ENCODE measurements at regions not wholly inside any gene's neighbourhood (a gene's known extent, or its start where the extent isn't known, plus 50 kb on each side); places are given as distances from the start of the nearest gene placed in this dataset.
"Not testable (repeated sequence)": the region's sequence is repeated elsewhere in the genome, so short reads cannot be mapped to it uniquely, and the experiment has no call there.

GRCh38 chr7:156397249-156397648 is 243.3 kb upstream of the RNF32 start:
- H3K4me3 ChIP-seq (ENCODE audit: low read depth in 1 of 2, low read length in 2 of 2): no peak overlapping the region
- H3K36me3 ChIP-seq (ENCODE audit: control insufficient read depth in 1 of 2, insufficient read depth in 2 of 2, low read length in 2 of 2): no peaks in the 10 kb centered on the region
- H3K27me3 ChIP-seq (ENCODE audit: low read depth, low read length): no peaks in the 10 kb centered on the region

GRCh38 chr7:156389116-156389692 is 251.4 kb upstream of the RNF32 start:
- Histone ChIP-seq H3K27ac (ENCODE audit: low read length) (no peak overlapping the region), H3K36me3 (ENCODE audit: control insufficient read depth in 1 of 2, insufficient read depth in 2 of 2, low read length in 2 of 2) (no peaks in the 10 kb centered on the region), H3K9me3 (ENCODE audit: control insufficient read depth in 1 of 2, low read length in 2 of 2) (no peaks in the 10 kb centered on the region), H3K4me3 (ENCODE audit: low read depth in 1 of 2, low read length in 2 of 2) (no peak overlapping the region), H3K27me3 (ENCODE audit: low read depth, low read length) (no peaks in the 10 kb centered on the region), H3K4me1 (ENCODE audit: control insufficient read depth in 1 of 2, insufficient read depth in 2 of 2, low read length in 2 of 2) (no peaks in the 10 kb centered on the region)

More at GRCh38 chr7:156397249-156397648, 243.3 kb upstream of the RNF32 start:
- Histone ChIP-seq H3K9me3 (ENCODE audit: control insufficient read depth in 1 of 2, low read length in 2 of 2) (no peaks in the 10 kb centered on the region), H3K4me1 (ENCODE audit: control insufficient read depth in 1 of 2, insufficient read depth in 2 of 2, low read length in 2 of 2) (no peaks in the 10 kb centered on the region), H3K27ac (ENCODE audit: low read length) (no peak overlapping the region)

GRCh38 chr7:156386097-156386496 is 254.5 kb upstream of the RNF32 start:
- Histone ChIP-seq H3K4me1 (ENCODE audit: control insufficient read depth in 1 of 2, insufficient read depth in 2 of 2, low read length in 2 of 2) (no peaks in the 10 kb centered on the region), H3K27ac (ENCODE audit: low read length) (no peak overlapping the region), H3K36me3 (ENCODE audit: control insufficient read depth in 1 of 2, insufficient read depth in 2 of 2, low read length in 2 of 2) (no peaks in the 10 kb centered on the region), H3K27me3 (ENCODE audit: low read depth, low read length) (no peaks in the 10 kb centered on the region), H3K4me3 (ENCODE audit: low read depth in 1 of 2, low read length in 2 of 2) (no peak overlapping the region), H3K9me3 (ENCODE audit: control insufficient read depth in 1 of 2, low read length in 2 of 2) (no peaks in the 10 kb centered on the region)

- no peaks in the 10 kb centered on the region for H3K27me3 ChIP-seq (ENCODE audit: low read depth, low read length)
- no peaks in the 10 kb centered on the region for H3K9me3 ChIP-seq (ENCODE audit: control insufficient read depth in 1 of 2, low read length in 2 of 2)
These were observed 255.9 kb upstream of the RNF32 start for GRCh38 chr7:156384706-156385105.

GRCh38 chr7:156383526-156383925 is 257.0 kb upstream of the RNF32 start:
- H3K9me3 ChIP-seq (ENCODE audit: control insufficient read depth in 1 of 2, low read length in 2 of 2): no peaks in the 10 kb centered on the region
- no peaks in the 10 kb centered on the region for H3K36me3 ChIP-seq (ENCODE audit: control insufficient read depth in 1 of 2, insufficient read depth in 2 of 2, low read length in 2 of 2)
- no peaks in the 10 kb centered on the region for H3K4me1 ChIP-seq (ENCODE audit: control insufficient read depth in 1 of 2, insufficient read depth in 2 of 2, low read length in 2 of 2)
- H3K4me3 ChIP-seq (ENCODE audit: low read depth in 1 of 2, low read length in 2 of 2): no peak overlapping the region
- no peak overlapping the region for H3K27ac ChIP-seq (ENCODE audit: low read length)
- H3K27me3 ChIP-seq (ENCODE audit: low read depth, low read length): no peaks in the 10 kb centered on the region

More at GRCh38 chr7:156384706-156385105, 255.9 kb upstream of the RNF32 start:
- Histone ChIP-seq H3K4me3 (ENCODE audit: low read depth in 1 of 2, low read length in 2 of 2) (no peak overlapping the region), H3K4me1 (ENCODE audit: control insufficient read depth in 1 of 2, insufficient read depth in 2 of 2, low read length in 2 of 2) (no peaks in the 10 kb centered on the region), H3K36me3 (ENCODE audit: control insufficient read depth in 1 of 2, insufficient read depth in 2 of 2, low read length in 2 of 2) (no peaks in the 10 kb centered on the region), H3K27ac (ENCODE audit: low read length) (no peak overlapping the region)

GRCh38 chr7:156380261-156380660 is 260.3 kb upstream of the RNF32 start:
- no peaks in the 10 kb centered on the region for H3K4me1 ChIP-seq (ENCODE audit: control insufficient read depth in 1 of 2, insufficient read depth in 2 of 2, low read length in 2 of 2)
- no peaks in the 10 kb centered on the region for H3K27me3 ChIP-seq (ENCODE audit: low read depth, low read length)
- no peak overlapping the region for H3K27ac ChIP-seq (ENCODE audit: low read length)
- no peaks in the 10 kb centered on the region for H3K9me3 ChIP-seq (ENCODE audit: control insufficient read depth in 1 of 2, low read length in 2 of 2)
- no peak overlapping the region for H3K4me3 ChIP-seq (ENCODE audit: low read depth in 1 of 2, low read length in 2 of 2)
- no peaks in the 10 kb centered on the region for H3K36me3 ChIP-seq (ENCODE audit: control insufficient read depth in 1 of 2, insufficient read depth in 2 of 2, low read length in 2 of 2)

- H3K4me3 ChIP-seq (ENCODE audit: low read depth in 1 of 2, low read length in 2 of 2): no peak overlapping the region
- no peak overlapping the region for H3K27ac ChIP-seq (ENCODE audit: low read length)
- no peaks in the 10 kb centered on the region for H3K4me1 ChIP-seq (ENCODE audit: control insufficient read depth in 1 of 2, insufficient read depth in 2 of 2, low read length in 2 of 2)
- H3K36me3 ChIP-seq (ENCODE audit: control insufficient read depth in 1 of 2, insufficient read depth in 2 of 2, low read length in 2 of 2): no peaks in the 10 kb centered on the region
- H3K9me3 ChIP-seq (ENCODE audit: control insufficient read depth in 1 of 2, low read length in 2 of 2): no peaks in the 10 kb centered on the region
- no peaks in the 10 kb centered on the region for H3K27me3 ChIP-seq (ENCODE audit: low read depth, low read length)
These were observed 261.1 kb upstream of the RNF32 start for GRCh38 chr7:156379324-156380070.

GRCh38 chr7:156378806-156379205 is 261.8 kb upstream of the RNF32 start:
- Histone ChIP-seq H3K27ac (ENCODE audit: low read length) (no peak overlapping the region), H3K36me3 (ENCODE audit: control insufficient read depth in 1 of 2, insufficient read depth in 2 of 2, low read length in 2 of 2) (no peaks in the 10 kb centered on the region)

GRCh38 chr7:156376317-156376716 is 264.3 kb upstream of the RNF32 start:
- Histone ChIP-seq H3K27ac (ENCODE audit: low read length) (no peak overlapping the region), H3K9me3 (ENCODE audit: control insufficient read depth in 1 of 2, low read length in 2 of 2) (peaks cover 2% of the 10 kb centered on the region in 2 donors), H3K4me3 (ENCODE audit: low read depth in 1 of 2, low read length in 2 of 2) (no peak overlapping the region), H3K4me1 (ENCODE audit: control insufficient read depth in 1 of 2, insufficient read depth in 2 of 2, low read length in 2 of 2) (no peaks in the 10 kb centered on the region), H3K36me3 (ENCODE audit: control insufficient read depth in 1 of 2, insufficient read depth in 2 of 2, low read length in 2 of 2) (no peaks in the 10 kb centered on the region), H3K27me3 (ENCODE audit: low read depth, low read length) (no peaks in the 10 kb centered on the region)

More at GRCh38 chr7:156378806-156379205, 261.8 kb upstream of the RNF32 start:
- no peaks in the 10 kb centered on the region for H3K27me3 ChIP-seq (ENCODE audit: low read depth, low read length)
- H3K4me3 ChIP-seq (ENCODE audit: low read depth in 1 of 2, low read length in 2 of 2): no peak overlapping the region
- no peaks in the 10 kb centered on the region for H3K9me3 ChIP-seq (ENCODE audit: control insufficient read depth in 1 of 2, low read length in 2 of 2)
- no peaks in the 10 kb centered on the region for H3K4me1 ChIP-seq (ENCODE audit: control insufficient read depth in 1 of 2, insufficient read depth in 2 of 2, low read length in 2 of 2)

GRCh38 chr7:156374335-156374734 is 266.2 kb upstream of the RNF32 start:
- Histone ChIP-seq H3K9me3 (ENCODE audit: control insufficient read depth in 1 of 2, low read length in 2 of 2) (peaks cover 4 to 6% of the 10 kb centered on the region in 2 donors), H3K36me3 (ENCODE audit: control insufficient read depth in 1 of 2, insufficient read depth in 2 of 2, low read length in 2 of 2) (no peaks in the 10 kb centered on the region), H3K27ac (ENCODE audit: low read length) (no peak overlapping the region), H3K27me3 (ENCODE audit: low read depth, low read length) (no peaks in the 10 kb centered on the region), H3K4me1 (ENCODE audit: control insufficient read depth in 1 of 2, insufficient read depth in 2 of 2, low read length in 2 of 2) (no peaks in the 10 kb centered on the region), H3K4me3 (ENCODE audit: low read depth in 1 of 2, low read length in 2 of 2) (no peak overlapping the region)

- H3K4me1 ChIP-seq (ENCODE audit: control insufficient read depth in 1 of 2, insufficient read depth in 2 of 2, low read length in 2 of 2); H3K9me3 ChIP-seq (ENCODE audit: control insufficient read depth in 1 of 2, low read length in 2 of 2); H3K27me3 ChIP-seq (ENCODE audit: low read depth, low read length); H3K36me3 ChIP-seq (ENCODE audit: control insufficient read depth in 1 of 2, insufficient read depth in 2 of 2, low read length in 2 of 2); H3K27ac ChIP-seq (ENCODE audit: low read length); H3K4me3 ChIP-seq (ENCODE audit: low read depth in 1 of 2, low read length in 2 of 2): not testable (repeated sequence)
These were observed 270.6 kb upstream of the RNF32 start for GRCh38 chr7:156369929-156370328.
